ENCODE measurements at regions not wholly inside any gene's neighbourhood (a gene's known extent, or its start where the extent isn't known, plus 50 kb on each side); places are given as distances from the start of the nearest gene placed in this dataset.

GRCh38 chr6:169996378-169997051 lies 245.1 kb downstream of the ERMARD start:
- Mint-ChIP-seq H3K4me3 (no peak overlapping the region), H3K36me3 (ENCODE audit: low read depth) (no peaks in the 10 kb centered on the region), H3K27me3 (no peaks in the 10 kb centered on the region), H3K4me1 (peaks cover 14% of the 10 kb centered on the region), H3K27ac (no peak overlapping the region), H3K9me3 (no peaks in the 10 kb centered on the region)
- no peak for DNase-seq
- ChIA-PET POLR2A (no interaction called here), CTCF (no interaction called here)

GRCh38 chr6:169994739-169995138 lies 243.3 kb downstream of the ERMARD start:
- no peaks in the 10 kb centered on the region for H3K27me3 Mint-ChIP-seq
- H3K4me3 Mint-ChIP-seq = no peak overlapping the region
- H3K36me3 Mint-ChIP-seq (ENCODE audit: low read depth) = no peaks in the 10 kb centered on the region
- ChIA-PET POLR2A (no interaction called here), CTCF (interaction anchor here (1.1 kb wide), 1 partner anchor 150 kb away, joined by 3 read pairs; no protein-coding TSS in a partner anchor)
- peaks cover 24% of the 10 kb centered on the region for H3K4me1 Mint-ChIP-seq
- H3K9me3 Mint-ChIP-seq = no peaks in the 10 kb centered on the region
- H3K27ac Mint-ChIP-seq = no peak overlapping the region
- DNase-seq = no peak

DNA sequence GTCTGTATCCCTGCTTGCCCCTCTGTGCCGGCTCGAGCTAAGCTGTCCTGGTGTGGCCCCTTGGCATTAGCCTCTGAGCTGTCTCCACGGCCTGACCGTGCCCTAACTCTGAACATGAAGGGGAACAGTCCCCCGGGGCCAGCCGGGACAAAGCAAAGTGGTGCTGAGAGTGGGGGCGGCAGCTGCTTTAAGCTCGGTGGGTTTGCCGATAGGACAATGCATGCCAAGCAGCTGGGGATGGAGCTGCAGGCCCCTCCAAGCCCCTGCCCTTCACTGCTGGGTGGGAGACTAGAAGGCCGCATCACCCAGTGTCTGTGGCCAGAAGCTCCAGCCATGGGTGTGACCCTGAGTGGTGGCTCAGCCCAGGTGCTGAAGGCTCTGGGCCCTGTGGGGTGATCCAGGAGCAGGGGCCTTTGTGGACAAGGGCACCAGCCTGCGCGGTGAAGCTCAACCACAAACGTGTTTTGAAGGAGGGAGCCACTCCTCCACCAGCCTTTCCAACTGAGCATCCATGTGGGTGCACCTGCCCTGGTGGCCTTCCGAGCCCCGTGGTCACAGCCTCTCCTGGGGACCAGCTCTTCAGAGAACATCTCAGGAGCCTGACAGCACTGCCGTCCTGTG lies 242.5 kb downstream of the ERMARD start:
- Mint-ChIP-seq H3K27me3 (no peaks in the 10 kb centered on the region), H3K4me1 (peaks cover 31% of the 10 kb centered on the region), H3K27ac (no peak overlapping the region), H3K36me3 (ENCODE audit: low read depth) (no peaks in the 10 kb centered on the region), H3K4me3 (no peak overlapping the region), H3K9me3 (no peaks in the 10 kb centered on the region)
- POLR2A ChIA-PET = no interaction called here
- CTCF ChIA-PET = interaction anchor here (1.1 kb wide), 1 partner anchor 151 kb away, joined by 3 read pairs; no protein-coding TSS in a partner anchor
- DNase-seq = no peak

- Mint-ChIP-seq H3K27me3 (no peaks in the 10 kb centered on the region), H3K36me3 (ENCODE audit: low read depth) (no peaks in the 10 kb centered on the region), H3K9me3 (no peaks in the 10 kb centered on the region), H3K27ac (no peak overlapping the region), H3K4me3 (no peak overlapping the region), H3K4me1 (peaks cover 33% of the 10 kb centered on the region)
- DNase-seq = no peak
- ChIA-PET CTCF (interaction anchor here (0.7 kb wide), 1 partner anchor 24 kb away, joined by 3 read pairs; no protein-coding TSS in a partner anchor), POLR2A (no interaction called here)
Observed at GRCh38 chr6:169991913-169992312, 240.5 kb downstream of the ERMARD start.

DNA sequence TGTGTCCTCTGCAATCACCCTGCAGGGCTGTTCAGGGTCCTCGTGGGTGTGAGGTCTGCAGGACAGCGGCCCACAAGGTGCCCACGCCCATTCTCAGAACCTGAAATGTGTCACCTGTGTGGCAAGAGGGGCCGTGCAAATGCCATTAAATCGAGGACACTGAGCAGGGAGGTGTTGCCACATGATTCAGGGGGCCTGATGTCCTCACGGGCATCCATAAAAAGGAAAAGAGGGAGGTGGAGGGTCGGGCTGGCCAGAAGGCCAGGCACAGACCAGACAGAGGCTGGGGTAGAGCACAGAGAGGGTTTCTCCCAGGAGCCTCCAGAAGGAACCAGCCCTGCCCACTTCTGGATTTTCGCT lies 239.6 kb downstream of the ERMARD start:
- no peaks in the 10 kb centered on the region for H3K9me3 Mint-ChIP-seq
- H3K4me3 Mint-ChIP-seq = no peak overlapping the region
- ChIA-PET POLR2A (no interaction called here), CTCF (no interaction called here)
- DNase-seq = no peak
- no peaks in the 10 kb centered on the region for H3K36me3 Mint-ChIP-seq (ENCODE audit: low read depth)
- H3K27me3 Mint-ChIP-seq = no peaks in the 10 kb centered on the region
- H3K27ac Mint-ChIP-seq = no peak overlapping the region
- peaks cover 33% of the 10 kb centered on the region for H3K4me1 Mint-ChIP-seq

DNA sequence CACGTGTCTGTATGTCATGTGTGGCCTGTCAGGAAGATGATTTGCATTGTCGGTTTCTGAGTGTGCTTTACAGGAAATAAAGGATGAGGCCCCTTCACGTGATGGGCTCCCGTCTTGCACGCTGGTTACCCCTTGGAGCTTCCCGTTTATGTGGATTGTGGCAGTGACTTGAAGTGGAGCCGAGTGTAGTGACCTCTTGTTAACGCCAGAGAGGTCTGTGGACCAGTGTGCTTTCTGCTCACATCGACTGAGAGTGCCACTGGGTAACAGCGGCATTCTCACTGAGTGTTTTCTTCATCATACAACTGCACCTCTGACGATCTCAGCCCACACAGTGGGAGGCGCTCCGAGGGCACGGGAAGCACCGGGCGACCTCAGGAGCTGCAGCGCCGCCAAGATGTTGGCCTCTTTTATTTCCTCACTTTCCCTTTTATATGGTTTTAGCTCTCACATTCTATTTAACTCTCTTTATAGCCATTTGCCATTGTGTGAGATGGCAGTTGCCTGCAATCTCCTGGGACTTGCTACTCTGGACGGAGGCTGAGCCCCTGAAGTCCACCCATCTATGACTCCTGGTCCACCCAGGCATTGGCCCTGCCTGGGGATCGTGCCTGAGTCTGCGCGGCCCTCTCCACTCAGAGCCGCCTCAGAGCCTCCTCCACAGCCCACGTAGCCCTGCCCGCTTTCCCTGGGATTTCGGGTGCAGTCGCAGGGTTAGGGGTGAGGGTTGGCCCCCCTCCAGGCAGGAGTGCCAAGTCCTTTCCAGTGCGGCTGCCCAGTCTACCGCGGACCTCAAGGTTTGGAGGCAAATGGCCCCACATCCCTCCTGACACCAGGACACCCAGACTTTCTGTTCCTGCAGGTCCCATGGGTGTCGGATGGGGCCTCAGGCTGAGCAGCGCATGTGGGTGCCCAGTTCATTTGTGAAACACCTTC lies 238.9 kb downstream of the ERMARD start:
- Mint-ChIP-seq H3K4me3 (peak overlapping the region; percentile 65), H3K27me3 (no peaks in the 10 kb centered on the region), H3K9me3 (no peaks in the 10 kb centered on the region), H3K36me3 (ENCODE audit: low read depth) (no peaks in the 10 kb centered on the region), H3K4me1 (peaks cover 33% of the 10 kb centered on the region), H3K27ac (peak overlapping the region; percentile 94)
- ChIA-PET POLR2A (no interaction called here), CTCF (no interaction called here)
- peak; percentile 67 for DNase-seq

DNA sequence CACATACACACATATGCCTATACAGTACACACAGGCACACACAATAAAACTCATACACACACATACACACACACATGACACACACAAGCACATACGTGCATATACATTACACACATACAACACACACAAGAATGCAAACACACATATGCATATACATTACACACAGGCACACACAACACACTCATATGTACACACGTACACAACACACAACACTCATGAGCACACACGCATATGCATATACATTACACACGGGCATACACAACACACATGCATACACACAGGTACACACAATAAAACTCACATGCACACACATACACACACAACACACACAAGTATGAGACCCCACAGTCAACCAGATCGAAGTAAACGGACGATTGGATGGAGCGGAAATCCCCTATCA lies 238.2 kb downstream of the ERMARD start:
- H3K4me1 Mint-ChIP-seq = peaks cover 33% of the 10 kb centered on the region
- no peaks in the 10 kb centered on the region for H3K27me3 Mint-ChIP-seq
- H3K9me3 Mint-ChIP-seq = no peaks in the 10 kb centered on the region
- H3K27ac Mint-ChIP-seq = peak overlapping the region; percentile 94
- ChIA-PET CTCF (no interaction called here), POLR2A (no interaction called here)
- H3K36me3 Mint-ChIP-seq (ENCODE audit: low read depth) = no peaks in the 10 kb centered on the region
- DNase-seq = no peak
- peak overlapping the region; percentile 65 for H3K4me3 Mint-ChIP-seq

GRCh38 chr6:169988769-169989550 lies 237.5 kb downstream of the ERMARD start:
- CTCF ChIA-PET = no interaction called here
- POLR2A ChIA-PET = no interaction called here
- H3K9me3 Mint-ChIP-seq = no peaks in the 10 kb centered on the region
- no peaks in the 10 kb centered on the region for H3K36me3 Mint-ChIP-seq (ENCODE audit: low read depth)
- no peak overlapping the region for H3K4me3 Mint-ChIP-seq
- peak overlapping the region; percentile 94 for H3K27ac Mint-ChIP-seq
- H3K27me3 Mint-ChIP-seq = no peaks in the 10 kb centered on the region
- peaks cover 33% of the 10 kb centered on the region for H3K4me1 Mint-ChIP-seq
- no peak for DNase-seq

DNA sequence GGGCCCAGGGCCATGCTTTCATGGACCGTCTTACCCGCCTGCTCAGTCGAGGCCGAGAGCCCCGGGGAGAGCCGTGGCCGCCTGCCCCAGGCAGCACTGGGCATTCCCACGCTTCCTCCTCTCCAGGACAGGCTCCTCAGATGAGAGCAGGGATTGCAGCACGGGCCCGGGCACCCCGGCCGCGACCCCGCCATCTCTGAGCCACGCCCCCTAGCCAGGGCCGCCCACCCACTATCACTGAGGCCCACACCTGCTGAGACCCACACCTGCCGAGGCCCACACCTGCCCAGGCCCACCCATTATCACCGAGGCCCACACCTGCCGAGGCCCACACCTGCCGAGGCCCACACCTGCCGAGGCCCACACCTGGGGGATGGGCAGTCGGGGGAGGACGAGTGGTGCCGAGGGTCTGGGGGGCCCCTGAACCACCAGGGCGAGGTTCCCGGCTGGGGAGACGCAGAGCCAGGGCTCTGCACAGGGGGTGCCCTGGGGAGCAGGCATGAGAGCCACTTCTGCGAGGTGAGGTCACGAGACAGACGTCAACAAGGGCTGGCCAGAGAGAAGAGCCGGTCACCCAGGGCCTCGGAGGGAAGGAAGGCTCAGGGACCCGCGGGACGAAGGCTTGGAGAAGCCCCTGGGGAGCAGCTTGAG lies 235.6 kb downstream of the ERMARD start:
- POLR2A ChIA-PET = no interaction called here
- Mint-ChIP-seq H3K27me3 (no peaks in the 10 kb centered on the region), H3K36me3 (ENCODE audit: low read depth) (no peaks in the 10 kb centered on the region), H3K9me3 (no peaks in the 10 kb centered on the region), H3K27ac (no peak overlapping the region), H3K4me1 (peaks cover 23% of the 10 kb centered on the region), H3K4me3 (no peak overlapping the region)
- CTCF ChIA-PET = no interaction called here
- DNase-seq = no peak

- Mint-ChIP-seq H3K27ac (no peak overlapping the region), H3K4me3 (no peak overlapping the region), H3K9me3 (no peaks in the 10 kb centered on the region), H3K36me3 (ENCODE audit: low read depth) (no peaks in the 10 kb centered on the region), H3K4me1 (peaks cover 19% of the 10 kb centered on the region), H3K27me3 (no peaks in the 10 kb centered on the region)
- POLR2A ChIA-PET = no interaction called here
- no peak for DNase-seq
- CTCF ChIA-PET = no interaction called here
Observed at GRCh38 chr6:169986171-169986847, 234.9 kb downstream of the ERMARD start.

DNA sequence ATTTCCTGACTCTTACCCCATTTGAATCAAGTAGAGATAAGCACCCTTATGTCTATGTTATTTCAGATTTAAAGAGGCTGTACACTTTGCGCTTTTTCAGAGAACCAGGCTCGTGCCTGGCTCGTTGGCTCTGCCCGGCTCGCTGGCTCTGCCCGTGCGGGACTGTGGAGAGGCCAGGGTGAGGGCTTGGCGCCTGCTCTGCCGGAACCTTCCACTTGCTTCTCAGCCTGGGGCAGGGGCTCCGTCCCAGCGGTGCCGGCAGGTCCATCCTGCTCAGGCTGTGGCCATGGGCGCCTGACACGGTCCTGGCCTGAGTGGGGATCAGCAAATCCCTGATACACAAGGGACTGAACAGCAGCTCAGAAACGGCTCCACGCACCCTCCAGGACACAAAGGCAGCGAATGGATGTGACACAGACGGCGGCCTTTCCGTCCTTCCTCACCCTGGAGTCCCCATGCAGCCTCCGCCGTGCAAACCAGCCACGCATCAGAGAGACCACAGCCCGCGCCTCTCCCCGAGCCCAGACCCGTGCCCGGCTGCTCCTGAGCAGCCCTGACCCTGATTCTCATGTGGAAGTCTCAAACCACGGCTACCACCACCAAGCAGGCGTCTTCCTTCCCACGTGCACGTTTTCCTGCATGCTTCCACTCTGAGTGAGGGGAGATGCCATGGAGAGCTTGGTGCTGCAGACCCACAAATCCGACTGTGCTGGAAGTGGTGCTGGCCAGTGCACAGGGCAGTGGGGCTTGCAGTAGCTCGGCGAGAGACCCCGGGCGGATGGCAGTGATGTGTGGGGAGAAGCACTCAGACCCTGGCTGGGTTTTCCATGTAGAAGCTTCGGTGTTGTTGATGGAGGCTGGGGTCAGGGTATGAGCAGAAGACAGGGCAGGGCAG lies 233.9 kb downstream of the ERMARD start:
- ChIA-PET POLR2A (no interaction called here), CTCF (no interaction called here)
- Mint-ChIP-seq H3K9me3 (no peaks in the 10 kb centered on the region), H3K27me3 (no peaks in the 10 kb centered on the region), H3K4me3 (no peak overlapping the region), H3K4me1 (peaks cover 15% of the 10 kb centered on the region), H3K27ac (no peak overlapping the region), H3K36me3 (ENCODE audit: low read depth) (no peaks in the 10 kb centered on the region)
- no peak for DNase-seq

Measured in activated CD4-positive, alpha-beta T cell treated with anti-CD3 and anti-CD28 coated beads, Interleukin-2, amount 10 ng/mL, durations not matched to agents 7 days and 5 days (primary cell).